HT-29 (cell line): ENCODE measurements at regions not wholly inside any gene's neighbourhood (a gene's known extent, or its start where the extent isn't known, plus 50 kb on each side); places are given as distances from the start of the nearest gene placed in this dataset.

ENCODE experiments used
- DNase-seq: peaks from one replicate; pipeline ENCODE4 v3.0.0-alpha.2; 2015; ENCODE audit warnings: low spot score

GRCh38 chr5:125592856-125593255 is 830.4 kb upstream of the GRAMD2B start:
- no peak for DNase-seq

GRCh38 chr5:125595095-125595494 is 828.1 kb upstream of the GRAMD2B start:
- DNase-seq: no peak

GRCh38 chr5:125595845-125596244 is 827.4 kb upstream of the GRAMD2B start:
- no peak for DNase-seq

GRCh38 chr5:125597338-125597737 is 825.9 kb upstream of the GRAMD2B start:
- no peak for DNase-seq

- no peak for DNase-seq
Measured at GRCh38 chr5:125600559-125600958, 822.6 kb upstream of the GRAMD2B start.

GRCh38 chr5:125602184-125602583 is 821.0 kb upstream of the GRAMD2B start:
- DNase-seq: no peak

GRCh38 chr5:125603321-125603720 is 819.9 kb upstream of the GRAMD2B start:
- no peak for DNase-seq

- DNase-seq: no peak
Measured at GRCh38 chr5:125604104-125604503, 819.1 kb upstream of the GRAMD2B start.

GRCh38 chr5:125607018-125607417 is 816.2 kb upstream of the GRAMD2B start:
- no peak for DNase-seq

GRCh38 chr5:125609011-125609410 is 814.2 kb upstream of the GRAMD2B start:
- DNase-seq: no peak

GRCh38 chr5:125610892-125611291 is 812.3 kb upstream of the GRAMD2B start:
- DNase-seq: no peak

- DNase-seq: no peak
Measured at GRCh38 chr5:125611541-125611940, 811.7 kb upstream of the GRAMD2B start.

GRCh38 chr5:125612181-125612721 is 811.0 kb upstream of the GRAMD2B start:
- no peak for DNase-seq

- no peak for DNase-seq
Measured at GRCh38 chr5:125612776-125613175, 810.4 kb upstream of the GRAMD2B start.

GRCh38 chr5:125630237-125630636 is 793.0 kb upstream of the GRAMD2B start:
- DNase-seq: no peak

GRCh38 chr5:125633523-125633922 is 789.7 kb upstream of the GRAMD2B start:
- no peak for DNase-seq

- no peak for DNase-seq
Measured at GRCh38 chr5:125634216-125634835, 788.9 kb upstream of the GRAMD2B start.

GRCh38 chr5:125639858-125640257 is 783.4 kb upstream of the GRAMD2B start:
- DNase-seq: no peak

- DNase-seq: no peak
Measured at GRCh38 chr5:125652761-125653160, 770.4 kb upstream of the GRAMD2B start.

GRCh38 chr5:125654392-125654791 is 768.8 kb upstream of the GRAMD2B start:
- DNase-seq: no peak

- DNase-seq: peak; percentile 29
Measured at GRCh38 chr5:125655156-125655555, 768.1 kb upstream of the GRAMD2B start.

GRCh38 chr5:125657936-125658335 is 765.3 kb upstream of the GRAMD2B start:
- DNase-seq: no peak

- DNase-seq: no peak
Measured at GRCh38 chr5:125659316-125660023, 763.7 kb upstream of the GRAMD2B start.
